LNCAP (cell line): ENCODE measurements at regions not wholly inside any gene's neighbourhood (a gene's known extent, or its start where the extent isn't known, plus 50 kb on each side); places are given as distances from the start of the nearest gene placed in this dataset.

Experiments used
- TF ChIP-seq, protein P1 (sequence below): fragments of 450-650 bp; IDR thresholded peaks from 2 replicates; pipeline ENCODE4 v1.5.1; 2017; ENCODE audit warnings: mild to moderate bottlenecking

GRCh38 chr2:194289712-194290346 is 1367.2 kb upstream of the SLC39A10 start:
- TF ChIP-seq, protein P1, sequence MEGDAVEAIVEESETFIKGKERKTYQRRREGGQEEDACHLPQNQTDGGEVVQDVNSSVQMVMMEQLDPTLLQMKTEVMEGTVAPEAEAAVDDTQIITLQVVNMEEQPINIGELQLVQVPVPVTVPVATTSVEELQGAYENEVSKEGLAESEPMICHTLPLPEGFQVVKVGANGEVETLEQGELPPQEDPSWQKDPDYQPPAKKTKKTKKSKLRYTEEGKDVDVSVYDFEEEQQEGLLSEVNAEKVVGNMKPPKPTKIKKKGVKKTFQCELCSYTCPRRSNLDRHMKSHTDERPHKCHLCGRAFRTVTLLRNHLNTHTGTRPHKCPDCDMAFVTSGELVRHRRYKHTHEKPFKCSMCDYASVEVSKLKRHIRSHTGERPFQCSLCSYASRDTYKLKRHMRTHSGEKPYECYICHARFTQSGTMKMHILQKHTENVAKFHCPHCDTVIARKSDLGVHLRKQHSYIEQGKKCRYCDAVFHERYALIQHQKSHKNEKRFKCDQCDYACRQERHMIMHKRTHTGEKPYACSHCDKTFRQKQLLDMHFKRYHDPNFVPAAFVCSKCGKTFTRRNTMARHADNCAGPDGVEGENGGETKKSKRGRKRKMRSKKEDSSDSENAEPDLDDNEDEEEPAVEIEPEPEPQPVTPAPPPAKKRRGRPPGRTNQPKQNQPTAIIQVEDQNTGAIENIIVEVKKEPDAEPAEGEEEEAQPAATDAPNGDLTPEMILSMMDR: no peak

DNA sequence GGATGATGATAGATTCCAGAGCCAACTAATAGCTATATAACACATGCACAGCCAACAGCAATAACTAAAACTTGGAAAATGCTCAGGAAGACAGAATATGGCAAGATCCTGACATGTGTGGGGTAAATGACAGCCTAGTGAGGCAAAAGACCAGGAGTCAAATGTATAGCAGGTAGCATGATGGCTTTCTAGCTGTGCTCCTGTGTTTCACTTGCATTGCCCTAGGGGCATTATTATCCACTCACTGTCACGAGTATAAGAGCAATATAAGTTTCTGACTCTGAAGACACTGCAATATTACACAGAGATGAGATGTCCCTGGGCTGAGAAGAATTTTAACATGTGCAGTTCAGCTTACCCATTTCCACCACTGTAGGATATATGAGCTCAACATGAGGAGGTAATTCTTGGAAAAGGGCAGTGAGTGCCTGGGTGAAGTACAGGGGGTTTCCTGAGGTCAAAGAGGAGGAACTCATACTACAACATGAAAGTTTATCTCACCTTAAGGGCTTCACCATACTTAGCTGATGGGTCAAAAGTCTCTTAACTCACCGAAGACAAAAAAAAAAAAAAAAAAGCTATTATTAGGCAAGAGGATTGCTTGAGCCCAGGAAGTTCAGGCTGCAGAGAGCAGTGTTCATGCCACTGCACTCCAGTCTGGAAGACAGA is 1385.6 kb upstream of the SLC39A10 start:
- TF ChIP-seq, protein P1: no peak

GRCh38 chr2:194270648-194271047 is 1386.4 kb upstream of the SLC39A10 start:
- TF ChIP-seq, protein P1: no peak

DNA sequence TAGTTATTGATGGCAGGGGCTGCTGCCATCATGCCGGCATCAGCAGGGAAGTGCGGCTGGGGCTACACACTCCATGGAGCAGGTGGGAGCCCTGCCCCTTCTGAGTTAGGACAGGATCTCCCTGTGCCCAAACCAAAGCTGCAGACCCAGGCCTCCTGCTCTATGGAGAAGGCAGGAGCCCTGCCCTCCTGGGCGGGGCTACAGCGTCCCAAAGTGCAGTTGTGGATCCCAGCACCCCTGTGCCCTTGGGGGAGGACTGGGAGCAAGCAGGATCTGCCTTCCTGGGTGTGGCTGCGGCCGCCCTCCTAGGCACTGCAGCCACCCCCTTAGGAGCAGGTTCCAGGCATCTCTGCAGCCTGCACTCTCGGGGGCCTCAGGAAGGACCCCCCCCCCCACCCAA is 1392.4 kb upstream of the SLC39A10 start:
- TF ChIP-seq, protein P1: no peak

DNA sequence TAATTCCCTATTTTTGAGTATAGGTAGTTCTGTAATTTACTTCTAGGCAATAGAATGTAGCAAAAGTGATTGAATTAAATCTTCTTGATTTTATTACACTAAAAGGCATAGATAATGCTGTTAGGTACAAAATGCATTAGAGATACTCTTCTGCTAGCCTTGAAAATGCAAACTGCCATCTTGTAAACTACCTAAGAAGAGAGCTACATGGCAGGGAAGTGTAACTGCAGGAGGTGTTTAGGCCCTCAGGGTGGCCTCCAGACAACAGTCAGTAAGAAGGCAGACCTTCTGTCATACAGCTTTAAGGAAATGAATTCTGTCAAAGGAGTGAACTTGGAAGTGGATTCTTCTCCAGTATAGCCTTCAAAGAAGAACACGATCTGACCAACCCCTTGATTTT is 1396.8 kb upstream of the SLC39A10 start:
- TF ChIP-seq, protein P1: no peak

- TF ChIP-seq, protein P1: no peak
Measured at GRCh38 chr2:194257095-194257494, 1399.9 kb upstream of the SLC39A10 start.

DNA sequence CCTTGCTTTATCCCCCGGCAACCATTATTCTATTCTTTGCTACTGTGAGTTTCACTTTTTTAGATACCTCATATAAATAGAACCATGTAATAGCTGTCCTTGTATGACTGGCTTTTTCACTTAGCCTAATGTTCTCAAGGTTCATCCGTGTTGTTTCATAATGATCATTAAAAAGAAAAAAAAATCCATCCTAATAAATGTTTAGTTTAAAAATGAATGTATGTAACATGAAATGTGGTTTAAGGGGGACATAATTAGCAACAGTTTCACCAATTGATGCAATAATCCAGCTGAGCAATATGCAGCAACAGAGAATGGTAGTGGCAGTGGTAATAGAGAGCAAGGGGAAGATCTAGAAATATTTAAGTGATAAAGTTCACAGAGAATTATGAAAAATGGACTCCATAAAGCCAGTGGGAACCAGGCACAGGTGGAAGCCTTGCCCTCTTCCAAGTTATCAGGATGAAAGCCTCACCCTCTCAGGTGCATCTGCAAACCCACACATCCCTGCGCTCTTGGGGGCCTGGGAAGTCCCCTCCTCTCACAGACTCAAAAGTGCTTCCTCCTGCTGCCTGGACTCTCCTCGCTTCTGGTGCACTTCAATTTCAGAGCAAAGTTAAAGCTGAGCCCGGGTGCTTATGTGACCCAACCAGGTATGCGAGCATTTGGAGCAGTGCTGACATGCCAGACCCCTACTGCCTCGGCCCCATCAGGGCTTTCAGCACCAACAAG is 1403.3 kb upstream of the SLC39A10 start:
- TF ChIP-seq, protein P1: no peak
